Central memory CD8-positive, alpha-beta T cell (primary cell): ENCODE measurements at regions not wholly inside any gene's neighbourhood (a gene's known extent, or its start where the extent isn't known, plus 50 kb on each side); places are given as distances from the start of the nearest gene placed in this dataset.

Source experiments
- ATAC-seq: fragments of 150-1000 bp; cut with Tn5 transposase; replicated peaks from 2 replicates; pipeline ENCODE4 v1.10.0; 2022; ENCODE audit warnings: mild to moderate bottlenecking, moderate FRiP score, moderate number of reproducible peaks; ENCODE audit not compliant: poor library complexity, severe bottlenecking; ENCODE audit errors: extremely low read depth
- DNase-seq, 2 donors: peaks; one replicate each; pipeline ENCODE4 v3.0.0; 2021; ENCODE audit warnings: low spot score in 2 of 2
- H3K27ac Mint-ChIP-seq: one replicate; pipeline ENCODE4 v1.8.0; 2022; ENCODE audit warnings: low read depth, mild to moderate bottlenecking, moderate library complexity, mixed read lengths
- H3K27me3 Mint-ChIP-seq: one replicate; pipeline ENCODE4 v1.8.0; 2022; ENCODE audit warnings: mixed read lengths
- H3K36me3 Mint-ChIP-seq: one replicate; pipeline ENCODE4 v1.8.0; 2022; ENCODE audit warnings: mild to moderate bottlenecking, moderate library complexity, mixed read lengths; ENCODE audit not compliant: insufficient read depth
- H3K4me1 Mint-ChIP-seq: one replicate; pipeline ENCODE4 v1.8.0; 2022; ENCODE audit warnings: mixed read lengths
- H3K4me3 Mint-ChIP-seq: one replicate; pipeline ENCODE4 v1.8.0; 2022; ENCODE audit warnings: mild to moderate bottlenecking, moderate library complexity, mixed read lengths
- H3K9me3 Mint-ChIP-seq: one replicate; pipeline ENCODE4 v1.8.0; 2022; ENCODE audit warnings: mixed read lengths

- Mint-ChIP-seq H3K27ac (no peak overlapping the region), H3K9me3 (no peaks in the 10 kb centered on the region), H3K27me3 (no peaks in the 10 kb centered on the region), H3K4me3 (no peak overlapping the region), H3K4me1 (no peaks in the 10 kb centered on the region), H3K36me3 (no peaks in the 10 kb centered on the region)
- DNase-seq (no peak), ATAC-seq (no peak)
These were observed 492.8 kb downstream of the INSC start for GRCh38 chr11:15607361-15608036.

GRCh38 chr11:15609445-15609844 is 494.7 kb downstream of the INSC start:
- no peaks in the 10 kb centered on the region for H3K36me3 Mint-ChIP-seq
- H3K27me3 Mint-ChIP-seq = no peaks in the 10 kb centered on the region
- ATAC-seq (no peak), DNase-seq (no peak)
- H3K27ac Mint-ChIP-seq = no peak overlapping the region
- H3K4me1 Mint-ChIP-seq = no peaks in the 10 kb centered on the region
- no peak overlapping the region for H3K4me3 Mint-ChIP-seq
- no peaks in the 10 kb centered on the region for H3K9me3 Mint-ChIP-seq

GRCh38 chr11:15610881-15611280 is 496.2 kb downstream of the INSC start:
- H3K27ac Mint-ChIP-seq = no peak overlapping the region
- no peak overlapping the region for H3K4me3 Mint-ChIP-seq
- H3K36me3 Mint-ChIP-seq = no peaks in the 10 kb centered on the region
- H3K27me3 Mint-ChIP-seq = no peaks in the 10 kb centered on the region
- DNase-seq (no peak), ATAC-seq (no peak)
- H3K9me3 Mint-ChIP-seq = no peaks in the 10 kb centered on the region
- H3K4me1 Mint-ChIP-seq = no peaks in the 10 kb centered on the region

GRCh38 chr11:15613251-15613650 is 498.5 kb downstream of the INSC start:
- no peak overlapping the region for H3K27ac Mint-ChIP-seq
- no peaks in the 10 kb centered on the region for H3K36me3 Mint-ChIP-seq
- no peak for DNase-seq
- no peaks in the 10 kb centered on the region for H3K27me3 Mint-ChIP-seq
- no peak for ATAC-seq
- no peaks in the 10 kb centered on the region for H3K4me1 Mint-ChIP-seq
- H3K4me3 Mint-ChIP-seq = no peak overlapping the region
- no peaks in the 10 kb centered on the region for H3K9me3 Mint-ChIP-seq

GRCh38 chr11:15613789-15614188 is 499.1 kb downstream of the INSC start:
- no peak for DNase-seq
- no peaks in the 10 kb centered on the region for H3K9me3 Mint-ChIP-seq
- H3K27me3 Mint-ChIP-seq = no peaks in the 10 kb centered on the region
- H3K4me3 Mint-ChIP-seq = no peak overlapping the region
- H3K27ac Mint-ChIP-seq = no peak overlapping the region
- no peak for ATAC-seq
- H3K4me1 Mint-ChIP-seq = no peaks in the 10 kb centered on the region
- no peaks in the 10 kb centered on the region for H3K36me3 Mint-ChIP-seq

GRCh38 chr11:15615398-15616096 is 500.8 kb downstream of the INSC start:
- Mint-ChIP-seq H3K4me1 (no peaks in the 10 kb centered on the region), H3K27ac (no peak overlapping the region), H3K36me3 (no peaks in the 10 kb centered on the region), H3K27me3 (no peaks in the 10 kb centered on the region), H3K9me3 (no peaks in the 10 kb centered on the region), H3K4me3 (no peak overlapping the region)
- ATAC-seq = no peak
- DNase-seq = no peak

- peaks cover 7% of the 10 kb centered on the region for H3K27me3 Mint-ChIP-seq
- no peaks in the 10 kb centered on the region for H3K36me3 Mint-ChIP-seq
- no peak overlapping the region for H3K4me3 Mint-ChIP-seq
- no peak overlapping the region for H3K27ac Mint-ChIP-seq
- no peak for DNase-seq
- H3K4me1 Mint-ChIP-seq = no peaks in the 10 kb centered on the region
- H3K9me3 Mint-ChIP-seq = no peaks in the 10 kb centered on the region
- no peak for ATAC-seq
These were observed 501.7 kb downstream of the INSC start for GRCh38 chr11:15616130-15617105.

GRCh38 chr11:15617126-15617525 is 502.4 kb downstream of the INSC start:
- Mint-ChIP-seq H3K4me1 (no peaks in the 10 kb centered on the region), H3K4me3 (no peak overlapping the region), H3K27me3 (peaks cover 9% of the 10 kb centered on the region), H3K36me3 (no peaks in the 10 kb centered on the region), H3K27ac (no peak overlapping the region), H3K9me3 (no peaks in the 10 kb centered on the region)
- no peak for ATAC-seq
- no peak for DNase-seq

- H3K4me1 Mint-ChIP-seq = no peaks in the 10 kb centered on the region
- no peak for DNase-seq
- H3K27me3 Mint-ChIP-seq = peaks cover 9% of the 10 kb centered on the region
- no peaks in the 10 kb centered on the region for H3K36me3 Mint-ChIP-seq
- no peak for ATAC-seq
- no peaks in the 10 kb centered on the region for H3K9me3 Mint-ChIP-seq
- no peak overlapping the region for H3K27ac Mint-ChIP-seq
- H3K4me3 Mint-ChIP-seq = no peak overlapping the region
These were observed 503.9 kb downstream of the INSC start for GRCh38 chr11:15618583-15619032.

- Mint-ChIP-seq H3K4me1 (no peaks in the 10 kb centered on the region), H3K4me3 (no peak overlapping the region), H3K27ac (no peak overlapping the region), H3K27me3 (peaks cover 9% of the 10 kb centered on the region), H3K36me3 (no peaks in the 10 kb centered on the region), H3K9me3 (no peaks in the 10 kb centered on the region)
- no peak for DNase-seq
- ATAC-seq = no peak
These were observed 506.8 kb downstream of the INSC start for GRCh38 chr11:15621565-15621964.

GRCh38 chr11:15622231-15622890 is 507.6 kb downstream of the INSC start:
- Mint-ChIP-seq H3K27me3 (peaks cover 9% of the 10 kb centered on the region), H3K27ac (no peak overlapping the region), H3K4me1 (no peaks in the 10 kb centered on the region), H3K36me3 (no peaks in the 10 kb centered on the region), H3K4me3 (no peak overlapping the region), H3K9me3 (no peaks in the 10 kb centered on the region)
- ATAC-seq (no peak), DNase-seq (no peak)

- H3K4me1 Mint-ChIP-seq = no peaks in the 10 kb centered on the region
These were observed 510.0 kb downstream of the INSC start for GRCh38 chr11:15624701-15625100.

More at GRCh38 chr11:15624701-15625100, 510.0 kb downstream of the INSC start:
- Mint-ChIP-seq H3K27ac (no peak overlapping the region), H3K4me3 (no peak overlapping the region), H3K27me3 (peaks cover 9% of the 10 kb centered on the region), H3K36me3 (no peaks in the 10 kb centered on the region), H3K9me3 (no peaks in the 10 kb centered on the region)
- ATAC-seq (no peak), DNase-seq (no peak)
